ENCODE measurements at regions not wholly inside any gene's neighbourhood (a gene's known extent, or its start where the extent isn't known, plus 50 kb on each side); places are given as distances from the start of the nearest gene placed in this dataset.

GRCh38 chr6:84460491-84460890 is 233.0 kb upstream of the CEP162 start:
- H3K27me3 ChIP-seq, result no peaks in the 10 kb centered on the region
- H3K27ac ChIP-seq, result no peak overlapping the region
- TF ChIP-seq CTCF (IDR thresholded peaks at IDR 0.05), result no peak
- no peak for TF ChIP-seq POLR2A (IDR thresholded peaks at IDR 0.05)
- no peak for TF ChIP-seq EP300 (IDR thresholded peaks at IDR 0.05; ENCODE audit: low read depth)
- no peak for TF ChIP-seq POLR2AphosphoS5 (IDR thresholded peaks at IDR 0.05)
- no peaks in the 10 kb centered on the region for H3K9me3 ChIP-seq
- intact Hi-C loops (cut with DNase I; ENCODE audit: low total_unique reads) (no loop called here), in situ Hi-C loops (cut with MboI; ENCODE audit: low pct_ligation_motif_present in 1 of 4, low pct_unique_long_range_greater_than_20kb in 1 of 4, low sequenced_read_pairs in 3 of 4) (no loop called here)
- H3K36me3 ChIP-seq, result no peaks in the 10 kb centered on the region
- no peaks in the 10 kb centered on the region for H3K4me1 ChIP-seq
- H3K4me3 ChIP-seq, result no peak overlapping the region
- DNase-seq, result no peak

GRCh38 chr6:84459401-84459800 is 232.0 kb upstream of the CEP162 start:
- no peaks in the 10 kb centered on the region for H3K36me3 ChIP-seq
- WGBS, 2 donors (ENCODE audit: low coverage in 1 of 2), result 63 to 64% methylated on average over 3 of the region's 3 CpGs
- in situ Hi-C loops (cut with MboI; ENCODE audit: low pct_ligation_motif_present in 1 of 4, low pct_unique_long_range_greater_than_20kb in 1 of 4, low sequenced_read_pairs in 3 of 4), result no loop called here

GRCh38 chr6:84458271-84458670 is 230.8 kb upstream of the CEP162 start:
- in situ Hi-C loops (cut with MboI; ENCODE audit: low pct_ligation_motif_present in 1 of 4, low pct_unique_long_range_greater_than_20kb in 1 of 4, low sequenced_read_pairs in 3 of 4) (no loop called here), intact Hi-C loops (cut with DNase I; ENCODE audit: low total_unique reads) (no loop called here)
- Histone ChIP-seq H3K27me3 (no peaks in the 10 kb centered on the region), H3K4me3 (no peak overlapping the region), H3K9me3 (no peaks in the 10 kb centered on the region), H3K27ac (no peak overlapping the region), H3K36me3 (no peaks in the 10 kb centered on the region), H3K4me1 (no peaks in the 10 kb centered on the region)
- no peak for TF ChIP-seq EP300 (IDR thresholded peaks at IDR 0.05; ENCODE audit: low read depth)
- no peak for DNase-seq
- WGBS, 2 donors (ENCODE audit: low coverage in 1 of 2), result 92 to 95% methylated on average over 3 of the region's 3 CpGs

More at GRCh38 chr6:84459401-84459800, 232.0 kb upstream of the CEP162 start:
- H3K4me1 ChIP-seq, result no peaks in the 10 kb centered on the region
- H3K4me3 ChIP-seq, result no peak overlapping the region
- H3K27me3 ChIP-seq, result no peaks in the 10 kb centered on the region
- no peak overlapping the region for H3K27ac ChIP-seq
- intact Hi-C loops (cut with DNase I; ENCODE audit: low total_unique reads), result no loop called here
- no peaks in the 10 kb centered on the region for H3K9me3 ChIP-seq
- DNase-seq, result no peak
- no peak for TF ChIP-seq EP300 (IDR thresholded peaks at IDR 0.05; ENCODE audit: low read depth)
- no peak for TF ChIP-seq POLR2A (IDR thresholded peaks at IDR 0.05)

GRCh38 chr6:84457276-84457675 is 229.8 kb upstream of the CEP162 start:
- no peaks in the 10 kb centered on the region for H3K27me3 ChIP-seq
- 23 to 33% methylated on average over 3 of the region's 3 CpGs for WGBS, 2 donors (ENCODE audit: low coverage in 1 of 2)
- in situ Hi-C loops (cut with MboI; ENCODE audit: low pct_ligation_motif_present in 1 of 4, low pct_unique_long_range_greater_than_20kb in 1 of 4, low sequenced_read_pairs in 3 of 4), result no loop called here
- no peaks in the 10 kb centered on the region for H3K4me1 ChIP-seq
- DNase-seq, result no peak
- H3K4me3 ChIP-seq, result no peak overlapping the region
- intact Hi-C loops (cut with DNase I; ENCODE audit: low total_unique reads), result no loop called here
- H3K27ac ChIP-seq, result no peak overlapping the region
- H3K36me3 ChIP-seq, result no peaks in the 10 kb centered on the region
- no peaks in the 10 kb centered on the region for H3K9me3 ChIP-seq
- no peak for TF ChIP-seq CTCF (IDR thresholded peaks at IDR 0.05)
- TF ChIP-seq POLR2AphosphoS5 (IDR thresholded peaks at IDR 0.05), result no peak
- TF ChIP-seq EP300 (IDR thresholded peaks at IDR 0.05; ENCODE audit: low read depth), result no peak
- no peak for TF ChIP-seq POLR2A (IDR thresholded peaks at IDR 0.05)

- Histone ChIP-seq H3K36me3 (no peaks in the 10 kb centered on the region), H3K4me1 (no peaks in the 10 kb centered on the region), H3K4me3 (no peak overlapping the region), H3K27ac (no peak overlapping the region), H3K9me3 (no peaks in the 10 kb centered on the region), H3K27me3 (no peaks in the 10 kb centered on the region)
- WGBS, 2 donors (ENCODE audit: low coverage in 1 of 2), result 33 to 39% methylated on average over 4 of the region's 4 CpGs
- intact Hi-C loops (cut with DNase I; ENCODE audit: low total_unique reads), result no loop called here
- in situ Hi-C loops (cut with MboI; ENCODE audit: low pct_ligation_motif_present in 1 of 4, low pct_unique_long_range_greater_than_20kb in 1 of 4, low sequenced_read_pairs in 3 of 4), result no loop called here
- no peak for TF ChIP-seq POLR2AphosphoS5 (IDR thresholded peaks at IDR 0.05)
- no peak for TF ChIP-seq CTCF (IDR thresholded peaks at IDR 0.05)
- no peak for TF ChIP-seq EP300 (IDR thresholded peaks at IDR 0.05; ENCODE audit: low read depth)
- no peak for TF ChIP-seq POLR2A (IDR thresholded peaks at IDR 0.05)
- DNase-seq, result no peak
These were observed 229.4 kb upstream of the CEP162 start for GRCh38 chr6:84456803-84457202.
